AG08395 (cell line): ENCODE measurements at regions not wholly inside any gene's neighbourhood (a gene's known extent, or its start where the extent isn't known, plus 50 kb on each side); places are given as distances from the start of the nearest gene placed in this dataset.

Experiments used
- DNase-seq: peaks from one replicate; pipeline ENCODE4 v3.0.0; 2012; ENCODE audit warnings: mixed read lengths, low spot score

DNA sequence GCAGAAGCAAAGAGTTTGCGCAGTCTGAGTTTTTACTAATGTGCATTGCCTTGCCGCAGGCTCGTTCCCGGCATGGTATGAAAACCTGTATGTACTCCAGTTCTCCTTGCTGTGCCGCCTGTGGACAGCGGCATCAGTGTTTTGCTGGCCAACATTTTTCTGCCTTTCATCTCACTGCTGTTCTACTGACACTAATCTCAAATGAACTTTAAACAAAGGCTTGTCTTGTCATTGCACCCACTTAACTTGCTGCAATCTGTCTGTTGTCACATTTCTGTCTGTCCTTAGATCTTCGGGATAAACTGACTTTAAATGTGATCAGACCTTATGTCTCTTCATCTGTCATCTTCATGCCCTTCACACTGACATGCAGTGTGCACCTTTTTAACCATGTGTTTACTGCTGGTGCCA, 71.7 kb upstream of the ZNRF2 start:
- no peak for DNase-seq

DNA sequence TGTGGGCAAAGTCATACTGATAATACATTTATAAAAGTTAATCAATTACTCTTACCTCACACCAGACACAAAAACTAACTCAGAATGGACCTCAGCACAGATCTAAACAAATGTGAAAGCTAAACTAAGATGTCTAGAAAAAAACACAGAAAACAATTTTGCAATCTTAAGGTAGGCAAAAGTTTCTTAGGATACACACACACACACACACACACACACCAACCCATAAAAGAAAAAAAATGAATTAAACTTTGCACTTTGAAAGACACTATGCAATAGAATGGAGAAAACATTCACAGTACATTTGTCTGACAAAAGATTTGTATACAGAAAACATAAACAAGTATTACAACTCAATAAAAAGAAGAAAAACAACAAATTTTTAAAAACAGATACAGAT, 70.8 kb upstream of the ZNRF2 start:
- DNase-seq: no peak

DNA sequence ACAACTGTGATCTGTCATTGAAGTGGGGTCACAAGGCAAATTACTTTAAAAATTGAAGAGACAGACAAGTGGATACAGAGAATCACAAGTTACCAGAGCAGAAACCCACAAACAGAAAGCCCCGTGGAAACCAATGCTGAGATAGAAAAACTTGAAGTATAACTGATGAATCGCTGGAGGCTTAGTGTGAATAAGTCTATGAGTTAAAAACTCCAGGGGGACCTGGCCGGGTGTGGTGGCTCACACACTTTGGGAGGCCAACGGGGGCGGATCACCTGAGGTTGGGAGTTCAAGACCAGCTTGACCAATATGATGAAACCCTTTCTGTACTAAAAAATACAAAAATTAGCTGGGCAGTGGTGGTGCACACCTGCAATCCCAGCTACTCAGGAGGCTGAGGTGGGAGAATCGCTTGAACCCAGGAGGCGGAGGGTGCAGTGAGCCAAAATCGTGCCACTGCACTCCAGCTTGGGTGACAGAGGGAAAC, 69.7 kb upstream of the ZNRF2 start:
- DNase-seq: no peak

DNA sequence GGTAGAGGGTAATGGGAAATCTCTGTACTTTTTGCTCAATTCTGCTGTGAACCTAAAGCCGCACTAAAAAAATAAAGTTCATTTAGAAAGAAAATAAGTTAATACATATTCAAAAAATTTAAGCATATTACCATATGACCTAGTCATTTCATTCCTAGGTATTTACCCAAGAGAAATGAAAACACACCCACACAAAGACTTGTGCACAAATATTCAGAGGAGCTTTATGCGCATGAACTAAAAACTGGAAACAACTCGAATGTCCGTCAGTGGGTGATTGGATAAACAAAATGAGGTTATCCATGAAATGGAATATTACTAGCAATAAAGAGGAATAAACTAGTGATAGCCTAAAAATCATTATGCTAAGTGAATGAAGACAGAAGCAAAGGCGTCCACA, 62.6 kb upstream of the ZNRF2 start:
- no peak for DNase-seq

DNA sequence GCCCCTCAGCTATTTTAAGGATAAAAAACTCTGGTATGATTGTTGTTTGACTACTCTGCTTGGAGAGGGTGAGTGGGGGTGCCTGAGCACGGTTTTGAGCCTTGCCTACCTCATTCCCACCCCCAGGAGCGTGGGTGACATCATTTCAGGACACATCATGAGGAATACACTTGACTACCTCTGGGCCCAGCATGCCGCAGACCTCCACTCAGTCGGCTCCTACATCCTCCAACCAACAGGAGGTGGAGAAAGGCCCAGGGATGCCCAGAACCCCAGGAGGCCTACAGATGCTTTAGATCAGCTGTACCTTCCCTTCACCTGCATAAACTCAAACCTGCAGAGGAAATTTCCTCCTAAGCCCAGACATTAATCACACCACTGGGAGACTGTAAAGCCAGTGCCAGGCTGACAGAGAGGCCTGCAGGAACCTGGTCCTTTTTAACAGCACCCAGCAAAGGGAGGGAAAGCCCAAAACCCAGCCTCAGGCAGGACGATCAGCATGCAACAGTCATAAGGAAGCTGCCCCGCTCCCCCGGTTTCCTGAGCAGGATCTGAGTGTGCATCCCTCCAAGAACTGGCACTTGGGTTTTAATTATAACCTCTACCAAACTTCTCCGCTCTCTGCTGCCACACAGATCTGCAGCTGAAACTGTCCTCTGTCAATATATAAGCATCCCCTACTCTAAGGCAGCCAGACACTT, 61.7 kb upstream of the ZNRF2 start:
- DNase-seq: no peak

DNA sequence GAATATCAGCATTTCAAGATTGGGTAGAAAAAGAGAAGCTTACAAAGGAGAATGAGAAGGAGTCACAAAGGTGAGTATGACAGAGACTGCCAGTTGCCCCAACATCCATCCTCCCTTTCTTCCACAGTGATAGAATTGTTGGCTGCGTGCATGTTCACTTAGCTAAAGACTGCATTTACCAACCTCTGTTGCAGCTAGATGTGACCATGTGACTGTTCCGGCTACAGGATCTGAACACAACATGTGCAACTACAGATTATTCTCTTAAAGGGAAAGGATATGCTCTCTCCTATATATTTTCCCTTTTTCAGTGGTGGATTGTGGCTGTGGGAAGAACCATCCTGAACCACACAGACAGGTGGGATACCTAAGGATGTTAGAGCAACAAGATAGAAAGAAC, 60.5 kb upstream of the ZNRF2 start:
- DNase-seq: no peak

- DNase-seq: peak; percentile 87
Measured at GRCh38 chr7:30224511-30225062, 59.8 kb upstream of the ZNRF2 start.

DNA sequence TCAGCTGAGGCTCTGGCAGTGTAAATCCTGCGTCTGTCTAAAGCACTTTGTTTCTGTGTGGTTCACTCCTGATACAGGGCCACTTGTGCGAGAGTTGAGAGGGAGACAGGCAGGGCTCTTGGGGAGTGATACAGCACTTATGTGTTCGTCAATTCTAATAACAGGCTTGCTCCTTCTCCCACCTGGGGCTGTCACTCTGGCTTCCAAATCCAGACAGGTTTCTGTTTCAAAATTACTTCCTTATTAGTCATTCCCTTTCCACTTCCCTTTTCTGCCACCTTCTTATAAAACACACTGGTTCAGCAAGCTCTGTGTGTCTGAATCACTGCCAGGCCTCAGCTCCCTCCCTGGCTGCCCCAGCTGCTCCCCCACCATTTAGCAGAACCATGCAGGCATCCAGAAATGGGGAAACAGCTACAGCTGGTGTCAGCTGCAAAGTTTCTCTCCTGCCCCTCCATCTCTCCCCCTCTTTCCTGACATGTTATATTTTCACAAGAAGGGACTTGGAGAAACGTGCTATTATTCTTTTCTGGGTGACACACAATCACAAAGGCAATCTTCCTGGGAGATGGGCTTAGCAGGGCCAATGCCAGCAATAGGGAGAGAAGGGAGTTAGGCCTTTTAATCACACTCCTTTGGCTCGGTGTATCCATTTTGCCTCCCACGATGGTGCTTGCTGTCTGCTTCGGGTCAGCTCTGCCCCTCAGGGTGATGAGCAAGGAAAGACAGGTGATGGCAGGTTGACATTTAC, 58.4 kb upstream of the ZNRF2 start:
- DNase-seq: no peak

DNA sequence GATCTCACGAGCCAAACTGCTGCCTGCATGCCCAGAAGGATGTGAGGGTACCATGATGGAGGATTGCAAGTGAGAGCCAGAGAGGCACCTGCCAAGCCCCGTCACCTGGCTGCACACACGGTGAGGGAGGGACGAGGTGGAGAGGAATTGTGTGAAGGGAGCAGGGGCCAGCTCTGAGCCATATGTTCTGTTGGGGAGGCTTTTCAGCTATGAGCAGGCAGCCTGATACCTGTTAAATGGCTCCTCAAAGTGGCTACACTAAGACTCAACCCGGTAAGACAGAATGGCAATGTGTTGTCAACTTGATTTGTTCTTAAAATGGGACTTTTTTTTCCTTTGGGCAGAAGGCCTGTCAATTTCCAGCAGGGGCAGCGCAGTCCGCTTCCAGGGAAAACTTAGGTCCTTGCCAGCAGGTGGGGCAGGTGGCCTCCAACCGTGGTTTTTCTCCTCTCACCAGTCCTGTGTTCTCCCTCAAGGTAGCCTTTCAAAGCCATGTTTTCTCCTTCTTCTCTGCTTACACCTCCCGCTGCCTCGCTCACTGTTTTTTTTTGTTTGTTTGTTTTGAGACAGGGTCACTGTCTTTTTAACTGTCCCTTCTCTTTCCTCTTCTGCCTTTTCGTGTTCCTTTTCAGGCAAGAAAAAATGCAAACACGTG, 57.7 kb upstream of the ZNRF2 start:
- DNase-seq: no peak

GRCh38 chr7:30231271-30231670, 53.1 kb upstream of the ZNRF2 start:
- no peak for DNase-seq

- DNase-seq: no peak
Measured at GRCh38 chr7:30232391-30232790, 52.0 kb upstream of the ZNRF2 start.
